Upper lobe of left lung (tissue), 4 donors: ENCODE measurements at regions not wholly inside any gene's neighbourhood (a gene's known extent, or its start where the extent isn't known, plus 50 kb on each side); places are given as distances from the start of the nearest gene placed in this dataset.

Experiments used
- EP300 ChIP-seq, 4 donors: sonication (generic); formaldehyde crosslinking; IDR thresholded peaks; one replicate each; pipeline ENCODE4 v1.5.1; 2017; ENCODE audit warnings: antibody characterized with exemption in 4 of 4, control low read depth in 2 of 4
- POLR2A ChIP-seq, 4 donors: fragments of 450-650 bp; IDR thresholded peaks; one replicate each; pipeline ENCODE4 v1.5.1; 2016 to 2017; ENCODE audit warnings: antibody characterized with exemption in 4 of 4, mild to moderate bottlenecking in 2 of 4
- POLR2AphosphoS5 ChIP-seq, 2 donors: sonication (generic); formaldehyde crosslinking; IDR thresholded peaks; one replicate each; pipeline ENCODE4 v1.5.1; 2017; ENCODE audit warnings: antibody characterized with exemption in 2 of 2
- TF ChIP-seq, protein P1 (sequence below), 6 experiments: fragments of 450-650 bp in 4 of 6; fragments of 200-600 bp in 2 of 6; sonication (generic) in 2 of 6; IDR thresholded peaks; one replicate each; pipeline ENCODE4 v1.5.1; 2016 to 2019; ENCODE audit warnings: antibody characterized with exemption in 6 of 6

DNA sequence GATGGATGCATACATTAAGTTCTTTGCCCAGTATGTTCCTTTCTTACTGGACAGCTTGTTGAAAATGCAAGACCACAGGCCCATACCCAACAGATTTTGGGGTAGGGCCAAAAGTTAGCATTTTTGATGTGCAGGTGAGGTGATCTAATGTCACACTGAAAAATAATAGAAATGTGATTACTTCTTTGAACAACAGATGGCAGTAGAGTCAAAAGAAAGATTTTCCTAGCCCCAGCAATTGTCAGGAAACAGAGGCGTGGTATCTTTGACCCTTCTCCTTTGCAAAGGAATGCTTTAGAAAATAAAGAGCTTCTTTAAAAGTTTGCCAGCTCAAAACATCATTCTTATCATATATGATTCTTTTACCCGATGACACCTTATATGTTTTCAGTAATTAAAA, 343.6 kb upstream of the SYT4 start:
- TF ChIP-seq, protein P1, sequence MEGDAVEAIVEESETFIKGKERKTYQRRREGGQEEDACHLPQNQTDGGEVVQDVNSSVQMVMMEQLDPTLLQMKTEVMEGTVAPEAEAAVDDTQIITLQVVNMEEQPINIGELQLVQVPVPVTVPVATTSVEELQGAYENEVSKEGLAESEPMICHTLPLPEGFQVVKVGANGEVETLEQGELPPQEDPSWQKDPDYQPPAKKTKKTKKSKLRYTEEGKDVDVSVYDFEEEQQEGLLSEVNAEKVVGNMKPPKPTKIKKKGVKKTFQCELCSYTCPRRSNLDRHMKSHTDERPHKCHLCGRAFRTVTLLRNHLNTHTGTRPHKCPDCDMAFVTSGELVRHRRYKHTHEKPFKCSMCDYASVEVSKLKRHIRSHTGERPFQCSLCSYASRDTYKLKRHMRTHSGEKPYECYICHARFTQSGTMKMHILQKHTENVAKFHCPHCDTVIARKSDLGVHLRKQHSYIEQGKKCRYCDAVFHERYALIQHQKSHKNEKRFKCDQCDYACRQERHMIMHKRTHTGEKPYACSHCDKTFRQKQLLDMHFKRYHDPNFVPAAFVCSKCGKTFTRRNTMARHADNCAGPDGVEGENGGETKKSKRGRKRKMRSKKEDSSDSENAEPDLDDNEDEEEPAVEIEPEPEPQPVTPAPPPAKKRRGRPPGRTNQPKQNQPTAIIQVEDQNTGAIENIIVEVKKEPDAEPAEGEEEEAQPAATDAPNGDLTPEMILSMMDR (IDR thresholded peaks at IDR 0.05) = peak in 5 of 6 experiments; percentile 22 to 59 (median 41)
- TF ChIP-seq POLR2A (IDR thresholded peaks at IDR 0.05) (no peak), POLR2AphosphoS5 (IDR thresholded peaks at IDR 0.05) (no peak), EP300 (IDR thresholded peaks at IDR 0.05) (no peak)
